Choroid plexus epithelial cell (primary cell): ENCODE measurements at regions not wholly inside any gene's neighbourhood (a gene's known extent, or its start where the extent isn't known, plus 50 kb on each side); places are given as distances from the start of the nearest gene placed in this dataset.
"Not testable (repeated sequence)": the region's sequence is repeated elsewhere in the genome, so short reads cannot be mapped to it uniquely, and the experiment has no call there.

ENCODE experiments used
- DNase-seq: peaks from one replicate; pipeline ENCODE4 v3.0.0-alpha.2; 2010; ENCODE audit warnings: low read depth
- H3K4me3 ChIP-seq: 2 replicates; pipeline ENCODE4 v1.5.1; 2011; ENCODE audit warnings: low read depth, mild to moderate bottlenecking, control low read depth, low read length, moderate library complexity
- CTCF ChIP-seq: conservative IDR thresholded peaks from 2 replicates; pipeline ENCODE4 v1.5.1; 2011; ENCODE audit warnings: low read depth, mild to moderate bottlenecking, control low read depth, inconsistent platforms, low read length, moderate library complexity

DNA sequence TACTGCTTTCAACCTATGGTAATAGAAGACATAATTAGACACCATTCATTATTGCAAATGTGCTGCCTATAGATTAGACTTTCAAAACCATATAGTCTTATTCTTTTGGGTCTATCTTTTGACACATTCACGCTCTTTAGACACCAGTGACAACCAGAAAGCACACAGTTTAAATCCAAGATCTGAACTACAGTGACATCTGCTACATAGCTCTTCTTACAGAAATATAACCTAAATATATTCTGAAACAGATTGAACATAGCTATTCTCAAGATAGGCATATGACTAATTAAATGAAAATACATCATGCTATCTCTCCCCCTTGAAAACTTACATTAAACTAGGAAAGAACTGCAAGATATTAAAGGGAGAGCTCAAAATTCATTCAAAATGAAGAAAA, 514.2 kb upstream of the SLITRK6 start:
- no peak for TF ChIP-seq CTCF
- no peak for DNase-seq
- no peak overlapping the region for H3K4me3 ChIP-seq

DNA sequence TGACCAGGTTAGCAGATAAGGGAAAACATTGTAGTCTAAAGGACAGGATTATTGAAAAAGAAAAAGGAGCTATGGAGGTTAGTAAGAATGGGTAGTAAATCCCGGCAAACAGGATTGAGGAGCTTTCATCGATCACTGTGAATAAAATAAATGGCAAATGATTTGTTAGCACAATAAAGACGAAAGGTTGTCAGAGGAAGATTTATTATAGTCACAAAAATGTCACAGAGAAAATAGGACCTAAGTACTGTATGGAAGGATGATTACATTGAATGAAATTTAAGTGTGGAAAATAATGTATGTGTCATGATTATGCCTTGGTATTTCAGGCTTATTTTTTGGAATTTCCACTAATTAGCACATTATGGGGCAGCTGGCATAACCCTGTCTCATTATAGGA, 519.2 kb upstream of the SLITRK6 start:
- TF ChIP-seq CTCF = no peak
- no peak for DNase-seq

DNA sequence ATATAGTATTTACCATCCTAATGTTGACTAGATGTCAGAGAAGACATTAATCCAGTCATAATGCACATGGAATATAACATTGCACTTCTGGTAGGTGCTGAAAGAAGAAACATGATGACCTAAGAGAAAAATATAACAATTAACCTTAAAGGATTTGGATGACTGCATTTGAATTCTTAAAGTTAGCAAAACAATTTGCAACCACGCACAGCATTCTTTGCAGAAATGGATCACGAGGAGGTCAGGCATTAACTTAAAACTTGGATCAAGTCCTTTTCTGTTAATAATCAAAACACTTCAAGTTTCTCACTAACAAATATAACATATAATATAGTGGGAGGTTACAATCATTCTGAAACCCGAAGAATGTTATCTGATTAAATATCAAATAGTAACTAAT, 525.0 kb upstream of the SLITRK6 start:
- DNase-seq = no peak
- H3K4me3 ChIP-seq = no peak overlapping the region
- no peak for TF ChIP-seq CTCF

More for the DNA sequence above, 519.2 kb upstream of the SLITRK6 start:
- no peak overlapping the region for H3K4me3 ChIP-seq

DNA sequence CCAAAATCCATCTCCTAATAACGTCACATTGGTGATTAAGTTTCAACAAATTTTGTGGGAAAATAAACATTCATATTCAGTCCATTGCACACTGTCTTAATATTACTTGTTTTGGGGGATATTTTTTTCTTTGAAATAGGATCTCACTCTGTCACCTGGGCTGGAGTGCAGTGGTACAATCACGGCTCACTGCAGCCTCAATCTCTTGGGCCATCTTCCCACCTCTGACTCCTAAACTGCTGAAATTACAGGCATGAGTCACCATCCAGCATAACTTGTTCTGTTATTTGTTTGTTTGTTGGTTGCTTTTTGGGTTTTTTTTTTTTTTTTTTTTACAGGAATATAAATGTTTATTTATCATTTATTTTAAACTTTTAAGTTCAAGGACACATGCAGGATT, 556.1 kb upstream of the SLITRK6 start:
- no peak for TF ChIP-seq CTCF
- no peak for DNase-seq
- H3K4me3 ChIP-seq = no peak overlapping the region

- DNase-seq = no peak
- H3K4me3 ChIP-seq = no peak overlapping the region
- TF ChIP-seq CTCF = no peak
Observed at GRCh38 chr13:86357106-86357505, 557.9 kb upstream of the SLITRK6 start.

DNA sequence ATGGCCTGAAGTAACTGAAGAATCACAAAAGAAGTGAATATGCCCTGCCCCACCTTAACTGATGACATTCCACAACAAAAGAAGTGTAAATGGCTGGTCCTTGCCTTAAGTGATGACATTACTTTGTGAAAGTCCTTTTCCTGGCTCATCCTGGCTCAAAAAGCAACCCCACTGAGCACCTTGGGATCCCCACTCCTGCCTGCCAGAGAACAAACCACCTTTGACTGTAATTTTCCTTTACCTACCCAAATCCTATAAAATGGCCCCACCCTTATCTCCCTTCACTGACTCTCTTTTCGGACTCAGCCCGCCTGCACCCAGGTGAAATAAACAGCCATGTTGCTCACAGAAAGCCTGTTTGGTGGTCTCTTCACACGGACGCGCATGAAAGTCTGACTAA, 564.5 kb upstream of the SLITRK6 start:
- not testable (repeated sequence) for DNase-seq, H3K4me3 ChIP-seq

GRCh38 chr13:86368924-86369323, 569.7 kb upstream of the SLITRK6 start:
- DNase-seq = no peak
- H3K4me3 ChIP-seq = no peak overlapping the region
- no peak for TF ChIP-seq CTCF

GRCh38 chr13:86377451-86377850, 578.2 kb upstream of the SLITRK6 start:
- no peak overlapping the region for H3K4me3 ChIP-seq
- no peak for DNase-seq
- no peak for TF ChIP-seq CTCF
